Fibroblast of pulmonary artery (primary cell): ENCODE measurements at regions not wholly inside any gene's neighbourhood (a gene's known extent, or its start where the extent isn't known, plus 50 kb on each side); places are given as distances from the start of the nearest gene placed in this dataset.

Experiments used
- DNase-seq: peaks from one replicate; pipeline ENCODE4 v3.0.0-alpha.2; 2010; ENCODE audit warnings: low read depth
- H3K4me3 ChIP-seq: replicated peaks from 2 replicates; pipeline ENCODE4 v1.5.1; 2011; ENCODE audit warnings: low read depth, mild to moderate bottlenecking, control low read depth, low read length, moderate library complexity
- CTCF ChIP-seq: IDR thresholded peaks from 2 replicates; pipeline ENCODE4 v1.5.1; 2011; ENCODE audit warnings: mild to moderate bottlenecking, control low read depth, low read length, inconsistent platforms; ENCODE audit errors: missing control alignments

- TF ChIP-seq CTCF, result no peak
- no peak for DNase-seq
- no peak overlapping the region for H3K4me3 ChIP-seq
Observed at GRCh38 chr13:40383885-40384284, 282.6 kb downstream of the FOXO1 start.

GRCh38 chr13:40384976-40385857 is 281.2 kb downstream of the FOXO1 start:
- no peak for TF ChIP-seq CTCF
- no peak overlapping the region for H3K4me3 ChIP-seq
- DNase-seq, result no peak

GRCh38 chr13:40385858-40386180 is 280.6 kb downstream of the FOXO1 start:
- H3K4me3 ChIP-seq, result no peak overlapping the region
- TF ChIP-seq CTCF, result no peak
- DNase-seq, result no peak

- no peak overlapping the region for H3K4me3 ChIP-seq
- no peak for DNase-seq
- no peak for TF ChIP-seq CTCF
Observed at GRCh38 chr13:40386586-40386985, 279.9 kb downstream of the FOXO1 start.

GRCh38 chr13:40387775-40388174 is 278.7 kb downstream of the FOXO1 start:
- H3K4me3 ChIP-seq, result no peak overlapping the region
- TF ChIP-seq CTCF, result no peak
- DNase-seq, result no peak

GRCh38 chr13:40388617-40389016 is 277.8 kb downstream of the FOXO1 start:
- no peak for DNase-seq

More at GRCh38 chr13:40388617-40389016, 277.8 kb downstream of the FOXO1 start:
- TF ChIP-seq CTCF, result no peak
- no peak overlapping the region for H3K4me3 ChIP-seq
